ENCODE measurements at regions not wholly inside any gene's neighbourhood (a gene's known extent, or its start where the extent isn't known, plus 50 kb on each side); places are given as distances from the start of the nearest gene placed in this dataset.

DNA sequence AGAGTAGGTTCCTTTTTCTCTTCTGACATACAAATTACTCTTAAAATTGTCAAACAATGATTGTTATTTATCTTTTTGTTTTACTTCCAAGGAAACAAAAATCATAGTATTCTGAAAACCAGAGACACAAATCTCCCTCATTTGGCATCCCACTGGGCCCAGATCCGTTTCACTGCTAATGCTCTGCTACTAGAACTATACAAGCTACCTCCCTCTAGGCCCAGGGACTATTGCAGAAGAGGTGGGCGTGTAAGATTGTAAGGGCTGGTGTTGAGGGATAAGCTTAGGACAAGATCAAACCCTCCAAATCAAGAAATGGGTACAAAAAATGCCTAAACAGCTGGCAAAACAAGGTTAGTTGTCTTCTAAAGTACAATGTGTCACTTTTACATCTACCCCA lies 928.9 kb upstream of the CDH10 start:
- H3K4me3 ChIP-seq (ENCODE audit: low read depth, low read length), result no peak overlapping the region
- no peak for DNase-seq (ENCODE audit: low read depth)
- TF ChIP-seq, protein P1, sequence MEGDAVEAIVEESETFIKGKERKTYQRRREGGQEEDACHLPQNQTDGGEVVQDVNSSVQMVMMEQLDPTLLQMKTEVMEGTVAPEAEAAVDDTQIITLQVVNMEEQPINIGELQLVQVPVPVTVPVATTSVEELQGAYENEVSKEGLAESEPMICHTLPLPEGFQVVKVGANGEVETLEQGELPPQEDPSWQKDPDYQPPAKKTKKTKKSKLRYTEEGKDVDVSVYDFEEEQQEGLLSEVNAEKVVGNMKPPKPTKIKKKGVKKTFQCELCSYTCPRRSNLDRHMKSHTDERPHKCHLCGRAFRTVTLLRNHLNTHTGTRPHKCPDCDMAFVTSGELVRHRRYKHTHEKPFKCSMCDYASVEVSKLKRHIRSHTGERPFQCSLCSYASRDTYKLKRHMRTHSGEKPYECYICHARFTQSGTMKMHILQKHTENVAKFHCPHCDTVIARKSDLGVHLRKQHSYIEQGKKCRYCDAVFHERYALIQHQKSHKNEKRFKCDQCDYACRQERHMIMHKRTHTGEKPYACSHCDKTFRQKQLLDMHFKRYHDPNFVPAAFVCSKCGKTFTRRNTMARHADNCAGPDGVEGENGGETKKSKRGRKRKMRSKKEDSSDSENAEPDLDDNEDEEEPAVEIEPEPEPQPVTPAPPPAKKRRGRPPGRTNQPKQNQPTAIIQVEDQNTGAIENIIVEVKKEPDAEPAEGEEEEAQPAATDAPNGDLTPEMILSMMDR (conservative IDR thresholded peaks at IDR 0.05; ENCODE audit: low read depth, low read length), result no peak

GRCh38 chr5:25570067-25570583 lies 925.3 kb upstream of the CDH10 start:
- no peak for DNase-seq (ENCODE audit: low read depth)
- TF ChIP-seq, protein P1 (conservative IDR thresholded peaks at IDR 0.05; ENCODE audit: low read depth, low read length), result no peak
- no peak overlapping the region for H3K4me3 ChIP-seq (ENCODE audit: low read depth, low read length)

- TF ChIP-seq, protein P1 (conservative IDR thresholded peaks at IDR 0.05; ENCODE audit: low read depth, low read length), result no peak
- no peak overlapping the region for H3K4me3 ChIP-seq (ENCODE audit: low read depth, low read length)
- no peak for DNase-seq (ENCODE audit: low read depth)
These were observed 924.3 kb upstream of the CDH10 start for GRCh38 chr5:25568989-25569625.

DNA sequence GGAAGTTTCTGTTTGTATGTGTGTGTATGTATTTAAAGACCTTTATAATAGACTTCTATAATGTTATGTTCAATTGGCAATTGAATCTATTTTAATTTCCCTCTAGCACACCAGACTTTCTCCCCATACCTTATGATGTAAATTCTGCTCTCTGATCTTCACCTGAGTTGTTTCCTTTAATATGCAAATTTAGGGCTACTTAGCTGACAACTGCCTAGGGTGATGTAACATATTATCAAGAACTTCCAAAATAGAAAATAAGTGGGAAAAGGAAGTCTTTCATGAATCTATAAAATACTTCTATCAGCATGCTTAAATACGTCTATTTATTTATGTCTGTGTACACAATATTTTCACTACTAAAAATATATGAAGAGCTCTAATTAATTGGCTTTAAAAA lies 923.5 kb upstream of the CDH10 start:
- TF ChIP-seq, protein P1 (conservative IDR thresholded peaks at IDR 0.05; ENCODE audit: low read depth, low read length), result no peak
- no peak for DNase-seq (ENCODE audit: low read depth)
- H3K4me3 ChIP-seq (ENCODE audit: low read depth, low read length), result no peak overlapping the region

DNA sequence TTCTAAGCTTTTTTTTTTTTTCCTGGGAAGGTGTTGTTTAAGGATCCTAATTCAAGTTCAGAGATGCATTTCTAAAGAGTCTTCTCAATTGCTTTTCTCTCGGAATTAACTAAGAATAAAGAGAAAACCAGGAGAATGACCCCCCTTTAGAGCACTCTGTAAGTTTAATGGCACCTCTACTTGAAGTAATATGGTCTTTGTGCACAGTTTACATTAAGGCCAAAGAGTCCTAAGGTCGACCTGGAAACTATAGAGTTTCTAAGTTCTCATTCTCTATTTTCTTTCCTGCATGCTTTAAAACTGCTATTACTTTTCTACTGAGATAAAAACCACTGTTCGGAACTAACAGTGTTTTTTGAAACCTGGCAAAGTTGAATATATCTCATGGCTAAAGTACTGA lies 923.1 kb upstream of the CDH10 start:
- H3K4me3 ChIP-seq (ENCODE audit: low read depth, low read length), result no peak overlapping the region
- TF ChIP-seq, protein P1 (conservative IDR thresholded peaks at IDR 0.05; ENCODE audit: low read depth, low read length), result no peak
- DNase-seq (ENCODE audit: low read depth), result no peak

- TF ChIP-seq, protein P1 (conservative IDR thresholded peaks at IDR 0.05; ENCODE audit: low read depth, low read length), result no peak
- H3K4me3 ChIP-seq (ENCODE audit: low read depth, low read length), result no peak overlapping the region
- DNase-seq (ENCODE audit: low read depth), result no peak
These were observed 917.9 kb upstream of the CDH10 start for GRCh38 chr5:25562656-25563055.

GRCh38 chr5:25554077-25554476 lies 909.3 kb upstream of the CDH10 start:
- H3K4me3 ChIP-seq (ENCODE audit: low read depth, low read length), result no peak overlapping the region
- TF ChIP-seq, protein P1 (conservative IDR thresholded peaks at IDR 0.05; ENCODE audit: low read depth, low read length), result no peak
- DNase-seq (ENCODE audit: low read depth), result no peak
